ENCODE measurements at regions not wholly inside any gene's neighbourhood (a gene's known extent, or its start where the extent isn't known, plus 50 kb on each side); places are given as distances from the start of the nearest gene placed in this dataset.
"Not testable (repeated sequence)": the region's sequence is repeated elsewhere in the genome, so short reads cannot be mapped to it uniquely, and the experiment has no call there.

- DNase-seq, result no peak
Measured at GRCh38 chr6:44049989-44050871, 77.0 kb downstream of the MRPL14 start.

GRCh38 chr6:44049163-44049988 lies 77.9 kb downstream of the MRPL14 start:
- DNase-seq, result no peak

GRCh38 chr6:44048277-44048676 lies 79.0 kb downstream of the MRPL14 start:
- no peak for DNase-seq

- DNase-seq, result no peak
Measured at GRCh38 chr6:44047801-44048200, 79.5 kb downstream of the MRPL14 start.

GRCh38 chr6:44047179-44047546 lies 80.1 kb downstream of the MRPL14 start:
- no peak for DNase-seq

- no peak for DNase-seq
Measured at GRCh38 chr6:44046516-44047178, 80.6 kb downstream of the MRPL14 start.

- no peak for DNase-seq
Measured at GRCh38 chr6:44045672-44046015, 81.6 kb downstream of the MRPL14 start.

- no peak for DNase-seq
Measured at GRCh38 chr6:44044940-44045671, 82.1 kb downstream of the MRPL14 start.

GRCh38 chr6:44044154-44044539 lies 83.1 kb downstream of the MRPL14 start:
- no peak for DNase-seq

GRCh38 chr6:44043479-44044153 lies 83.6 kb downstream of the MRPL14 start:
- DNase-seq, result no peak

GRCh38 chr6:44042989-44043478 lies 84.2 kb downstream of the MRPL14 start:
- no peak for DNase-seq

- DNase-seq, result no peak
Measured at GRCh38 chr6:44042261-44042988, 84.8 kb downstream of the MRPL14 start.

GRCh38 chr6:44041461-44042260 lies 85.6 kb downstream of the MRPL14 start:
- no peak for DNase-seq

- no peak for DNase-seq
Measured at GRCh38 chr6:44040786-44041185, 86.5 kb downstream of the MRPL14 start.

- DNase-seq, result no peak
Measured at GRCh38 chr6:44039839-44040350, 87.4 kb downstream of the MRPL14 start.

- no peak for DNase-seq
Measured at GRCh38 chr6:44039191-44039719, 88.0 kb downstream of the MRPL14 start.

- DNase-seq, result no peak
Measured at GRCh38 chr6:44038543-44039065, 88.6 kb downstream of the MRPL14 start.

- no peak for DNase-seq
Measured at GRCh38 chr6:44037847-44038542, 89.3 kb downstream of the MRPL14 start.

- DNase-seq, result not testable (repeated sequence)
Measured at GRCh38 chr6:44037276-44037675, 90.0 kb downstream of the MRPL14 start.
